Endothelial cell of umbilical vein (primary cell): ENCODE measurements at regions not wholly inside any gene's neighbourhood (a gene's known extent, or its start where the extent isn't known, plus 50 kb on each side); places are given as distances from the start of the nearest gene placed in this dataset.

Experiments used
- BruUV-seq: library from RNA; stranded (reverse); fragments of 400-500 nt; replicated peaks from 2 replicates; lab custom pipeline; 2021; lab: Mats Ljungman, UMichigan
- CTCF ChIA-PET: fragments of 300-600, 350-600 bp; sonication (Branson Sonifier 250); formaldehyde crosslinking; loops from one replicate; lab custom pipeline; 2021; ENCODE audit warnings: antibody characterized with exemption, inconsistent platforms; lab: Charles Lee
- POLR2A ChIA-PET: fragments of 300-600, 350-600 bp; sonication (Branson Sonifier 250); formaldehyde crosslinking; loops from one replicate; lab custom pipeline; 2021; ENCODE audit warnings: antibody characterized with exemption, inconsistent platforms; lab: Charles Lee
- DNase-seq: peaks from one replicate; pipeline ENCODE4 v3.0.0-alpha.2; 2011; ENCODE audit warnings: low read depth, low spot score
- FAIRE-seq: peaks from 2 replicates; lab custom pipeline; 2011; peaks lifted over from hg19 to GRCh38; lab: Jason Lieb, UNC
- H2AFZ ChIP-seq: 2 replicates; pipeline ENCODE4 v1.6.0; 2012; ENCODE audit warnings: low read depth, low read length, control low read depth, inconsistent platforms
- H3K27ac ChIP-seq: 2 replicates; pipeline ENCODE4 v1.5.1; 2011; ENCODE audit warnings: low read depth, mild to moderate bottlenecking, control low read depth, low read length, moderate library complexity; ENCODE audit not compliant: insufficient read depth
- H3K27me3 ChIP-seq, 2 experiments: 2 replicates each; pipeline versions ENCODE4 v1.6.0 to v1.6.1; 2011; ENCODE audit warnings: low read length in 2 of 2, mixed read lengths in 1 of 2; ENCODE audit not compliant: control insufficient read depth in 2 of 2, insufficient read depth in 2 of 2
- H3K36me3 ChIP-seq, 2 experiments: 2 replicates in 1 of 2; 3 replicates in 1 of 2; pipeline ENCODE4 v1.5.1; 2011; ENCODE audit warnings: low read length in 2 of 2, mild to moderate bottlenecking in 1 of 2, moderate library complexity in 1 of 2; ENCODE audit not compliant: control insufficient read depth in 2 of 2, insufficient read depth in 2 of 2; ENCODE audit errors: extremely low read depth in 1 of 2
- H3K4me1 ChIP-seq: 3 replicates; pipeline ENCODE4 v1.5.1; 2011; ENCODE audit warnings: mild to moderate bottlenecking, low read length; ENCODE audit not compliant: control insufficient read depth, insufficient read depth; ENCODE audit errors: extremely low read depth
- H3K4me2 ChIP-seq: 2 replicates; pipeline ENCODE4 v1.6.1; 2011; ENCODE audit warnings: low read length, control low read depth, mixed read lengths; ENCODE audit not compliant: insufficient read depth
- H3K4me3 ChIP-seq, 3 experiments: fragments of 200-600 bp in 1 of 3; sonication (generic), shearing (Covaris generic) in 1 of 3; replicated peaks in 1 of 3; 2 replicates each; pipeline ENCODE4 v1.5.1; 2011 to 2016; ENCODE audit warnings: control low read depth in 3 of 3, low read length in 3 of 3, mild to moderate bottlenecking in 2 of 3, inconsistent platforms in 1 of 3, low read depth in 1 of 3, moderate library complexity in 1 of 3; ENCODE audit not compliant: insufficient read depth in 1 of 3
- H3K79me2 ChIP-seq: 2 replicates; pipeline ENCODE4 v1.6.0; 2012; ENCODE audit warnings: low read length, inconsistent platforms; ENCODE audit not compliant: control insufficient read depth, insufficient read depth
- H3K9ac ChIP-seq: replicated peaks from 2 replicates; pipeline ENCODE3; 2011; ENCODE audit warnings: low read length, control low read depth; ENCODE audit not compliant: insufficient read depth; ENCODE audit errors: extremely low read depth
- H3K9me1 ChIP-seq: replicated peaks from 3 replicates; pipeline ENCODE4 v1.6.0; 2011; ENCODE audit warnings: mild to moderate bottlenecking, low read length; ENCODE audit not compliant: control insufficient read depth, insufficient read depth; ENCODE audit errors: extremely low read depth
- H3K9me3 ChIP-seq: replicated peaks from 2 replicates; pipeline ENCODE4 v1.5.1; 2012; ENCODE audit warnings: low read length, inconsistent platforms; ENCODE audit not compliant: control insufficient read depth, insufficient read depth
- H4K20me1 ChIP-seq: replicated peaks from 2 replicates; pipeline ENCODE3; 2011; ENCODE audit warnings: mild to moderate bottlenecking, low read length; ENCODE audit not compliant: control insufficient read depth, insufficient read depth; ENCODE audit errors: extremely low read depth
- CTCF ChIP-seq, 2 donors: IDR thresholded peaks; 1 replicate in 1 of 2; 2 replicates in 1 of 2; pipeline ENCODE4 v1.5.1; 2011; ENCODE audit warnings: low read length in 2 of 2, mild to moderate bottlenecking in 2 of 2, moderate library complexity in 2 of 2, control low read depth in 1 of 2, inconsistent platforms in 1 of 2, low read depth in 1 of 2; ENCODE audit not compliant: insufficient read depth in 1 of 2; ENCODE audit errors: extremely low read depth in 1 of 2
- EZH2 ChIP-seq: IDR thresholded peaks from 2 replicates; pipeline ENCODE4 v1.6.1; 2012; ENCODE audit warnings: borderline replicate concordance, low read depth, mild to moderate bottlenecking, moderate library complexity, low read length, inconsistent platforms; ENCODE audit not compliant: severe bottlenecking
- FOS ChIP-seq: IDR thresholded peaks from 2 replicates; pipeline ENCODE4 v1.6.1; 2011; ENCODE audit warnings: mild to moderate bottlenecking, low read length, moderate library complexity, borderline replicate concordance; ENCODE audit not compliant: insufficient read depth
- GATA2 ChIP-seq: IDR thresholded peaks from 2 replicates; pipeline ENCODE4 v1.7.0; 2011; ENCODE audit warnings: low read depth, mild to moderate bottlenecking, moderate library complexity, mixed read lengths, low read length; ENCODE audit not compliant: insufficient read length, insufficient read depth
- JUN ChIP-seq: IDR thresholded peaks from 2 replicates; pipeline ENCODE4 v1.6.1; 2011; ENCODE audit warnings: borderline replicate concordance, low read depth; ENCODE audit not compliant: insufficient read length, insufficient read depth
- MAX ChIP-seq: IDR thresholded peaks from 2 replicates; pipeline ENCODE4 v1.6.1; 2011; ENCODE audit not compliant: insufficient read depth, insufficient read length
- MYC ChIP-seq: IDR thresholded peaks from one replicate; pipeline ENCODE4 v1.6.1; 2011; ENCODE audit warnings: mild to moderate bottlenecking, low read depth, low read length
- POLR2A ChIP-seq: IDR thresholded peaks from 2 replicates; pipeline ENCODE4 v1.6.1; 2012; ENCODE audit warnings: low read depth, mild to moderate bottlenecking, control low read depth, low read length
- POLR2AphosphoS5 ChIP-seq: IDR thresholded peaks from 2 replicates; pipeline ENCODE4 v1.6.1; 2012; ENCODE audit warnings: low read depth, mild to moderate bottlenecking, control low read depth, low read length, moderate library complexity; ENCODE audit not compliant: insufficient read depth
- dilution Hi-C: fragments of 300-500 bp; cut with MboI; formaldehyde crosslinking; loops from one replicate; pipeline ENCODE4 v1.15.0; 2019; ENCODE audit warnings: low sequenced_read_pairs; ENCODE audit not compliant: extremely low pct_ligation_motif_present
- intact Hi-C: fragments of 100-400 bp; cut with micrococcal nuclease; formaldehyde crosslinking; loops from one replicate; pipeline ENCODE4 v1.10.0; 2022

GRCh38 chr9:19597176-19597575 lies 188.4 kb downstream of the ACER2 start:
- Histone ChIP-seq H3K9me3 (no peaks in the 10 kb centered on the region), H4K20me1 (no peaks in the 10 kb centered on the region), H3K4me3 (no peak overlapping the region), H3K4me2 (no peak overlapping the region), H3K9me1 (no peaks in the 10 kb centered on the region), H3K27me3 (no peaks in the 10 kb centered on the region), H3K79me2 (no peaks in the 10 kb centered on the region), H3K36me3 (no peaks in the 10 kb centered on the region), H2AFZ (no peak overlapping the region), H3K4me1 (no peaks in the 10 kb centered on the region), H3K27ac (no peak overlapping the region), H3K9ac (no peak overlapping the region)
- ChIA-PET CTCF (no interaction called here), POLR2A (no interaction called here)
- dilution Hi-C loops, result no loop called here
- no peak for TF ChIP-seq EZH2
- TF ChIP-seq GATA2, result no peak
- no peak for TF ChIP-seq POLR2A
- TF ChIP-seq FOS, result no peak
- TF ChIP-seq POLR2AphosphoS5, result no peak
- TF ChIP-seq JUN, result no peak
- no peak for TF ChIP-seq MYC
- TF ChIP-seq CTCF (IDR thresholded peaks at IDR 0.05; ENCODE audit: extremely low read depth in 1 of 2, insufficient read depth in 1 of 2, low read depth in 1 of 2, low read length in 2 of 2), result no peak
- TF ChIP-seq MAX, result no peak
- BruUV-seq, result no TSS peak
- no peak for FAIRE-seq
- no peak for DNase-seq
- intact Hi-C loops, result no loop called here
